ENCODE measurements at regions not wholly inside any gene's neighbourhood (a gene's known extent, or its start where the extent isn't known, plus 50 kb on each side); places are given as distances from the start of the nearest gene placed in this dataset.

- DNase-seq (peak in 1 of 2 donors; percentile 10), ATAC-seq (no peak)
- WGBS (ENCODE audit: insufficient coverage) = 52% methylated on average over 2 of the region's 2 CpGs
- Histone ChIP-seq H3K4me1 (ENCODE audit: control insufficient read depth, insufficient read depth, low read length) (no peaks in the 10 kb centered on the region), H3K36me3 (ENCODE audit: control insufficient read depth, insufficient read depth, low read length) (no peaks in the 10 kb centered on the region), H3K9me3 (ENCODE audit: control insufficient read depth, insufficient read depth, low read length) (no peaks in the 10 kb centered on the region), H3K27ac (ENCODE audit: low read length) (no peak overlapping the region), H3K4me3 (ENCODE audit: low read length) (no peak overlapping the region), H3K27me3 (ENCODE audit: control insufficient read depth, insufficient read depth, low read length) (no peaks in the 10 kb centered on the region)
- intact Hi-C loops (cut with micrococcal nuclease) = no loop called here
- H3K27ac Mint-ChIP-seq = no peak overlapping the region
- TF ChIP-seq CTCF (IDR thresholded peaks at IDR 0.05) = no peak
- no peak overlapping the region for H3K4me3 Mint-ChIP-seq
- no peaks in the 10 kb centered on the region for H3K4me1 Mint-ChIP-seq
- peaks cover 0 to 3% of the 10 kb centered on the region in 2 donors for H3K9me3 Mint-ChIP-seq
- H3K27me3 Mint-ChIP-seq (ENCODE audit: low read depth in 2 of 2) = no peaks in the 10 kb centered on the region
- H3K36me3 Mint-ChIP-seq = no peaks in the 10 kb centered on the region
These were observed 332.7 kb downstream of the MID1IP1 start for GRCh38 chrX:39133971-39134370.

- WGBS (ENCODE audit: insufficient coverage) = 84% methylated on average over 3 of the region's 3 CpGs
- TF ChIP-seq CTCF (IDR thresholded peaks at IDR 0.05) = no peak
- Mint-ChIP-seq H3K4me1 (no peaks in the 10 kb centered on the region), H3K9me3 (no peaks in the 10 kb centered on the region), H3K36me3 (no peaks in the 10 kb centered on the region), H3K4me3 (no peak overlapping the region), H3K27me3 (ENCODE audit: low read depth in 2 of 2) (peaks cover 0 to 6% of the 10 kb centered on the region in 2 donors), H3K27ac (no peak overlapping the region)
- H3K4me1 ChIP-seq (ENCODE audit: control insufficient read depth, insufficient read depth, low read length) = no peaks in the 10 kb centered on the region
- H3K27ac ChIP-seq (ENCODE audit: low read length) = no peak overlapping the region
- no peaks in the 10 kb centered on the region for H3K27me3 ChIP-seq (ENCODE audit: control insufficient read depth, insufficient read depth, low read length)
- DNase-seq (no peak), ATAC-seq (no peak)
- no peaks in the 10 kb centered on the region for H3K36me3 ChIP-seq (ENCODE audit: control insufficient read depth, insufficient read depth, low read length)
- no peak overlapping the region for H3K4me3 ChIP-seq (ENCODE audit: low read length)
- intact Hi-C loops (cut with micrococcal nuclease) = no loop called here
- no peaks in the 10 kb centered on the region for H3K9me3 ChIP-seq (ENCODE audit: control insufficient read depth, insufficient read depth, low read length)
These were observed 336.2 kb downstream of the MID1IP1 start for GRCh38 chrX:39137363-39137954.

- H3K27ac Mint-ChIP-seq = no peak overlapping the region
- no peaks in the 10 kb centered on the region for H3K27me3 ChIP-seq (ENCODE audit: control insufficient read depth, insufficient read depth, low read length)
- no peak for TF ChIP-seq CTCF (IDR thresholded peaks at IDR 0.05)
- H3K36me3 Mint-ChIP-seq = no peaks in the 10 kb centered on the region
- H3K4me1 ChIP-seq (ENCODE audit: control insufficient read depth, insufficient read depth, low read length) = peaks cover 5% of the 10 kb centered on the region
- H3K4me3 Mint-ChIP-seq = no peak overlapping the region
- H3K9me3 ChIP-seq (ENCODE audit: control insufficient read depth, insufficient read depth, low read length) = no peaks in the 10 kb centered on the region
- no peaks in the 10 kb centered on the region for H3K4me1 Mint-ChIP-seq
- no peak for DNase-seq
- ATAC-seq = no peak
- no peaks in the 10 kb centered on the region for H3K9me3 Mint-ChIP-seq
- peaks cover 3 to 23% of the 10 kb centered on the region in 2 donors for H3K27me3 Mint-ChIP-seq (ENCODE audit: low read depth in 2 of 2)
- no peaks in the 10 kb centered on the region for H3K36me3 ChIP-seq (ENCODE audit: control insufficient read depth, insufficient read depth, low read length)
- WGBS (ENCODE audit: insufficient coverage) = 95% methylated on average over 2 of the region's 3 CpGs
- intact Hi-C loops (cut with micrococcal nuclease) = no loop called here
- no peak overlapping the region for H3K27ac ChIP-seq (ENCODE audit: low read length)
- H3K4me3 ChIP-seq (ENCODE audit: low read length) = no peak overlapping the region
These were observed 339.3 kb downstream of the MID1IP1 start for GRCh38 chrX:39140581-39140980.

- Mint-ChIP-seq H3K36me3 (no peaks in the 10 kb centered on the region), H3K27me3 (ENCODE audit: low read depth in 2 of 2) (peaks cover 8 to 36% of the 10 kb centered on the region in 2 donors), H3K27ac (no peak overlapping the region), H3K9me3 (no peaks in the 10 kb centered on the region), H3K4me3 (no peak overlapping the region), H3K4me1 (no peaks in the 10 kb centered on the region)
- Histone ChIP-seq H3K27ac (ENCODE audit: low read length) (peak overlapping the region; percentile 86), H3K4me1 (ENCODE audit: control insufficient read depth, insufficient read depth, low read length) (peaks cover 5% of the 10 kb centered on the region), H3K4me3 (ENCODE audit: low read length) (no peak overlapping the region), H3K27me3 (ENCODE audit: control insufficient read depth, insufficient read depth, low read length) (no peaks in the 10 kb centered on the region), H3K9me3 (ENCODE audit: control insufficient read depth, insufficient read depth, low read length) (no peaks in the 10 kb centered on the region), H3K36me3 (ENCODE audit: control insufficient read depth, insufficient read depth, low read length) (no peaks in the 10 kb centered on the region)
- ATAC-seq (no peak), DNase-seq (no peak)
- 67% methylated on average over 1 of the region's 3 CpGs for WGBS (ENCODE audit: insufficient coverage)
- no peak for TF ChIP-seq CTCF (IDR thresholded peaks at IDR 0.05)
- intact Hi-C loops (cut with micrococcal nuclease) = no loop called here
These were observed 343.1 kb downstream of the MID1IP1 start for GRCh38 chrX:39144323-39144722.

Data from natural killer cell (primary cell).